Neural progenitor cell (in vitro differentiated cells): ENCODE measurements at regions not wholly inside any gene's neighbourhood (a gene's known extent, or its start where the extent isn't known, plus 50 kb on each side); places are given as distances from the start of the nearest gene placed in this dataset.
A peak's percentile ranks its signal among the peaks of the same experiment; 100 is the strongest.

Experiments
- DNase-seq: peaks from one replicate; pipeline ENCODE4 v3.0.0-alpha.2; 2016; ENCODE audit warnings: low spot score
- H2AFZ ChIP-seq: fragments of 200-600 bp; sonication (generic); replicated peaks from 2 replicates; pipeline ENCODE4 v1.6.1; 2016; ENCODE audit warnings: antibody characterized with exemption
- H3F3A ChIP-seq: fragments of 200-600 bp; sonication (generic); 2 replicates; pipeline ENCODE4 v1.6.1; 2016; ENCODE audit warnings: antibody characterized with exemption, low read depth
- H3K27ac ChIP-seq: fragments of 200-600 bp; sonication (generic); 2 replicates; pipeline ENCODE4 v1.5.1; 2016; ENCODE audit warnings: mild to moderate bottlenecking
- H3K27me3 ChIP-seq: fragments of 200-600 bp; sonication (generic); 2 replicates; pipeline ENCODE4 v1.6.1; 2016; ENCODE audit warnings: mild to moderate bottlenecking, moderate library complexity
- H3K36me3 ChIP-seq: fragments of 200-600 bp; sonication (generic); 2 replicates; pipeline ENCODE4 v1.5.1; 2016
- H3K4me1 ChIP-seq: fragments of 200-600 bp; sonication (generic); 2 replicates; pipeline ENCODE4 v1.6.1; 2016; ENCODE audit warnings: mixed run types
- H3K4me2 ChIP-seq: fragments of 200-600 bp; sonication (generic); 2 replicates; pipeline ENCODE4 v1.6.1; 2016
- H3K4me3 ChIP-seq: fragments of 200-600 bp; sonication (generic); 2 replicates; pipeline ENCODE4 v1.5.1; 2016
- H3K79me2 ChIP-seq: fragments of 200-600 bp; sonication (generic); 2 replicates; pipeline ENCODE4 v1.6.1; 2016; ENCODE audit warnings: low read depth
- H3K9ac ChIP-seq: fragments of 200-600 bp; sonication (generic); 2 replicates; pipeline ENCODE4 v1.6.1; 2016
- H3K9me3 ChIP-seq: fragments of 200-600 bp; sonication (generic); 2 replicates; pipeline ENCODE4 v1.5.1; 2016; ENCODE audit warnings: low read depth
- H4K20me1 ChIP-seq: fragments of 200-600 bp; sonication (generic); 2 replicates; pipeline ENCODE4 v1.6.1; 2016; ENCODE audit warnings: low read depth
- H3K27ac Mint-ChIP-seq: 3 replicates; pipeline ENCODE4 v1.8.0; 2021; ENCODE audit warnings: mixed read lengths
- H3K27me3 Mint-ChIP-seq: 2 replicates; pipeline ENCODE4 v1.8.0; 2022; ENCODE audit warnings: low read depth, mild to moderate bottlenecking, inconsistent platforms, moderate library complexity, mixed read lengths; ENCODE audit not compliant: insufficient read depth
- H3K36me3 Mint-ChIP-seq: 3 replicates; pipeline ENCODE4 v1.8.0; 2021; ENCODE audit warnings: mixed read lengths
- H3K4me1 Mint-ChIP-seq: 3 replicates; pipeline ENCODE4 v1.8.0; 2021; ENCODE audit warnings: mixed read lengths
- H3K4me3 Mint-ChIP-seq: 3 replicates; pipeline ENCODE4 v1.8.0; 2021; ENCODE audit warnings: mild to moderate bottlenecking, moderate library complexity, mixed read lengths
- H3K9me3 Mint-ChIP-seq: 3 replicates; pipeline ENCODE4 v1.8.0; 2020; ENCODE audit warnings: mixed read lengths
- EZH2 ChIP-seq: fragments of 200-600 bp; sonication (generic); IDR thresholded peaks from 2 replicates; pipeline ENCODE4 v1.6.1; 2017; ENCODE audit warnings: antibody characterized with exemption, mild to moderate bottlenecking, moderate library complexity
- EZH2phosphoT487 ChIP-seq: fragments of 200-600 bp; sonication (generic); IDR thresholded peaks from 2 replicates; pipeline ENCODE4 v1.6.1; 2017; ENCODE audit warnings: antibody characterized with exemption
- TF ChIP-seq, protein P1 (sequence below): fragments of 200-600 bp; sonication (generic); IDR thresholded peaks from 2 replicates; pipeline ENCODE4 v1.5.1; 2017; ENCODE audit warnings: antibody characterized with exemption, mild to moderate bottlenecking

- DNase-seq: no peak
- peaks cover 5% of the 10 kb centered on the region for H3K27me3 Mint-ChIP-seq
- no peak overlapping the region for H3K4me3 Mint-ChIP-seq
- Histone ChIP-seq H3K36me3 (no peaks in the 10 kb centered on the region), H3K4me2 (no peak overlapping the region), H3K79me2 (no peaks in the 10 kb centered on the region), H3K9me3 (no peaks in the 10 kb centered on the region), H3K4me1 (peaks cover 9% of the 10 kb centered on the region), H4K20me1 (no peaks in the 10 kb centered on the region), H3K27ac (no peak overlapping the region), H3K27me3 (no peaks in the 10 kb centered on the region), H3F3A (no peaks in the 10 kb centered on the region), H2AFZ (no peak overlapping the region), H3K9ac (no peak overlapping the region), H3K4me3 (no peak overlapping the region)
- H3K4me1 Mint-ChIP-seq: peaks cover 12% of the 10 kb centered on the region
- peaks cover 2% of the 10 kb centered on the region for H3K9me3 Mint-ChIP-seq
- no peaks in the 10 kb centered on the region for H3K36me3 Mint-ChIP-seq
- TF ChIP-seq EZH2phosphoT487 (no peak), EZH2 (no peak)
- TF ChIP-seq, protein P1, sequence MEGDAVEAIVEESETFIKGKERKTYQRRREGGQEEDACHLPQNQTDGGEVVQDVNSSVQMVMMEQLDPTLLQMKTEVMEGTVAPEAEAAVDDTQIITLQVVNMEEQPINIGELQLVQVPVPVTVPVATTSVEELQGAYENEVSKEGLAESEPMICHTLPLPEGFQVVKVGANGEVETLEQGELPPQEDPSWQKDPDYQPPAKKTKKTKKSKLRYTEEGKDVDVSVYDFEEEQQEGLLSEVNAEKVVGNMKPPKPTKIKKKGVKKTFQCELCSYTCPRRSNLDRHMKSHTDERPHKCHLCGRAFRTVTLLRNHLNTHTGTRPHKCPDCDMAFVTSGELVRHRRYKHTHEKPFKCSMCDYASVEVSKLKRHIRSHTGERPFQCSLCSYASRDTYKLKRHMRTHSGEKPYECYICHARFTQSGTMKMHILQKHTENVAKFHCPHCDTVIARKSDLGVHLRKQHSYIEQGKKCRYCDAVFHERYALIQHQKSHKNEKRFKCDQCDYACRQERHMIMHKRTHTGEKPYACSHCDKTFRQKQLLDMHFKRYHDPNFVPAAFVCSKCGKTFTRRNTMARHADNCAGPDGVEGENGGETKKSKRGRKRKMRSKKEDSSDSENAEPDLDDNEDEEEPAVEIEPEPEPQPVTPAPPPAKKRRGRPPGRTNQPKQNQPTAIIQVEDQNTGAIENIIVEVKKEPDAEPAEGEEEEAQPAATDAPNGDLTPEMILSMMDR: no peak
- H3K27ac Mint-ChIP-seq: no peak overlapping the region
Observed at GRCh38 chr10:29948881-29949355, 110.5 kb downstream of the JCAD start.

DNA sequence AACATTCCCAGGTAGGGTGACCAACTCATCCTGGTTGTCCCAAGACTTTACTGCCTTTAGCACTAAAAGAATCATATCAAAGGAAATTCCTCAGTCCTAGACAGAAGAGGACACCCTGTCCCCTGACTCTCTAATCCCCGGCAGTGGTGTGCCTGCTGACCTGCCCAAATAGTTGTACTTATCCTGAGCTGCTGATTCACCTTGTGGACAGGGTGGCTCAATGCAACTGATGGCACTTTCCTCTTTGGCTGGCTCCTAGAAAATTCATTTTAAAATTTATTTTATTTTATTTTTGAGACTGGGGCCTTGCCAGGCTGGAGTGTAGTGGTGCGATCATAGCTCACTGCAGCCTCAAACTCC, 111.7 kb downstream of the JCAD start:
- Histone ChIP-seq H3K4me2 (no peak overlapping the region), H3F3A (no peaks in the 10 kb centered on the region), H3K36me3 (no peaks in the 10 kb centered on the region), H3K4me1 (peaks cover 9% of the 10 kb centered on the region), H3K27me3 (no peaks in the 10 kb centered on the region), H3K9me3 (no peaks in the 10 kb centered on the region), H2AFZ (no peak overlapping the region), H3K79me2 (no peaks in the 10 kb centered on the region), H3K9ac (no peak overlapping the region), H3K4me3 (no peak overlapping the region), H4K20me1 (no peaks in the 10 kb centered on the region), H3K27ac (no peak overlapping the region)
- H3K36me3 Mint-ChIP-seq: no peaks in the 10 kb centered on the region
- H3K9me3 Mint-ChIP-seq: peaks cover 2% of the 10 kb centered on the region
- DNase-seq: peak; percentile 24
- TF ChIP-seq EZH2: no peak
- no peak for TF ChIP-seq EZH2phosphoT487
- TF ChIP-seq, protein P1: no peak
- H3K27me3 Mint-ChIP-seq: peaks cover 5% of the 10 kb centered on the region
- peaks cover 12% of the 10 kb centered on the region for H3K4me1 Mint-ChIP-seq
- no peak overlapping the region for H3K27ac Mint-ChIP-seq
- H3K4me3 Mint-ChIP-seq: no peak overlapping the region

DNA sequence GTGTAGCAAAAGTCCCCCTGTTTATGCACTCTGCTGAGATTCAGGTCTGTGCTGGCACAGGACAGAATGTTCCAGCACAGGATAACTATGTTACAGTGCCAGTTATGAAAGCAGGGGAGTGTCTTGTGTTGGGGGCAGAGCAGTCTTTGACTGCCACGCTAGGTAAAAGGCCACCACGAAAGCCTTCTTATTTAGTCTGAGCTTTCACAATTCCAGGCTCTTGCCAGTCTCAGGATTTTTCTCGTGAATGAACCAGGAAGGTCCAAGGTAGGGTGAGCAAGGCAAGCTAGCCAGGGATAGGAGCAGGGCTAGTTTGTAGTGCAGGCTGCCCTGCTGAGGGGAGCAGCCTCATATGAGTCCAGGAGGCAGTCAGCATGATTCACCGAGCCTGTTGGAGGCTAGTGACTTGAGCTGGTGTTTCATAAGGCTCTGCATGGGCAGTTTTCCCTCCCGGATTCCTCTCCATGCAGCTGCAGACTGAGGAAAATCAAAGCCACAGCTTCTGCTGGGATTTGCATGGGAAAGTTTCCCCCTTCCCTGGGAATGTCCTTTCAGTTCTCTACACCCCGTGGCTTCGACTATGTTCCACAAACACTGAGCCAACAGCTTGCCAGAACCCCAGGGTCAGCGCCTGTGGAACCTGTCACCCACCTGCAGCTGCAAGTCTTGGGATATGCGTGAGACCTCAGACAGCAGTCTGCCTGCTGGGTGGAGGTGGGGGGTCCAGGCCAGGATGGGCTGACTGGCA, 112.3 kb downstream of the JCAD start:
- no peak overlapping the region for H3K9ac ChIP-seq
- peak; percentile 27 for DNase-seq

More for the DNA sequence above, 112.3 kb downstream of the JCAD start:
- Mint-ChIP-seq H3K36me3 (no peaks in the 10 kb centered on the region), H3K9me3 (no peaks in the 10 kb centered on the region), H3K27me3 (peaks cover 5% of the 10 kb centered on the region), H3K4me1 (peaks cover 12% of the 10 kb centered on the region), H3K27ac (no peak overlapping the region), H3K4me3 (no peak overlapping the region)
- TF ChIP-seq EZH2phosphoT487: no peak
- TF ChIP-seq, protein P1: no peak
- TF ChIP-seq EZH2: no peak
- no peaks in the 10 kb centered on the region for H3K9me3 ChIP-seq
- no peaks in the 10 kb centered on the region for H4K20me1 ChIP-seq
- H2AFZ ChIP-seq: peak overlapping the region; percentile 73
- no peaks in the 10 kb centered on the region for H3K27me3 ChIP-seq
- H3F3A ChIP-seq: no peaks in the 10 kb centered on the region
- peaks cover 9% of the 10 kb centered on the region for H3K4me1 ChIP-seq
- no peak overlapping the region for H3K27ac ChIP-seq
- no peaks in the 10 kb centered on the region for H3K36me3 ChIP-seq
- no peaks in the 10 kb centered on the region for H3K79me2 ChIP-seq
- H3K4me3 ChIP-seq: no peak overlapping the region
- H3K4me2 ChIP-seq: no peak overlapping the region
